Gastrocnemius medialis (tissue), 4 donors: ENCODE measurements at regions not wholly inside any gene's neighbourhood (a gene's known extent, or its start where the extent isn't known, plus 50 kb on each side); places are given as distances from the start of the nearest gene placed in this dataset.

ENCODE experiments used
- ATAC-seq, 2 donors: fragments of 150-250 bp; one replicate each; pipeline ENCODE4 v1.9.1; 2016
- DNase-seq, 2 donors: peaks; one replicate each; pipeline ENCODE4 v3.0.0-alpha.2; 2019
- H3K27ac ChIP-seq, 4 donors: fragments of 200-600 bp; sonication (generic); 1 replicate in 1 of 4; 2 replicates in 3 of 4; pipeline ENCODE4 v1.5.1; 2016 to 2018; ENCODE audit warnings: mild to moderate bottlenecking in 2 of 4, moderate library complexity in 1 of 4
- H3K27me3 ChIP-seq, 3 donors: fragments of 200-600 bp; sonication (generic) in 2 of 3; 1 replicate in 1 of 3; 2 replicates in 2 of 3; pipeline versions ENCODE4 v1.5.1 to v1.6.0; 2016 to 2019; ENCODE audit warnings: mild to moderate bottlenecking in 1 of 3, moderate library complexity in 1 of 3
- H3K36me3 ChIP-seq, 2 donors: fragments of 200-600 bp; sonication (generic) in 1 of 2; one replicate each; pipeline ENCODE4 v1.5.1; 2017 to 2018
- H3K4me1 ChIP-seq, 2 donors: fragments of 200-600 bp; sonication (generic) in 1 of 2; one replicate each; pipeline ENCODE4 v1.5.1; 2016 to 2017; ENCODE audit warnings: mild to moderate bottlenecking in 2 of 2
- H3K4me3 ChIP-seq, 4 donors: fragments of 200-600 bp; sonication (generic) in 3 of 4; 1 replicate in 1 of 4; 2 replicates in 3 of 4; pipeline ENCODE4 v1.5.1; 2016 to 2019; ENCODE audit warnings: mild to moderate bottlenecking in 2 of 4
- H3K9me3 ChIP-seq, 3 donors: fragments of 200-600 bp; sonication (generic) in 2 of 3; 1 replicate in 1 of 3; 2 replicates in 2 of 3; pipeline ENCODE4 v1.5.1; 2016 to 2019
- POLR2A ChIP-seq, 2 donors: fragments of 450-650 bp; IDR thresholded peaks; one replicate each; pipeline ENCODE4 v1.6.1; 2017; ENCODE audit warnings: antibody characterized with exemption in 2 of 2, mild to moderate bottlenecking in 2 of 2, moderate library complexity in 2 of 2
- in situ Hi-C, 4 donors: fragments of 200-750 bp; cut with MboI; loops; one replicate each; pipeline versions ENCODE4 v1.15.0 to v1.8.0; 2017; ENCODE audit warnings: low sequenced_read_pairs in 4 of 4
- intact Hi-C: fragments of 100-400 bp; cut with DNase I; formaldehyde crosslinking; loops from one replicate; pipeline ENCODE4 v1.15.1; 2023; ENCODE audit warnings: low total_unique reads
- TF ChIP-seq, protein P1 (sequence below), 5 experiments: fragments of 450-650 bp in 3 of 5; fragments of 200-600 bp in 2 of 5; sonication (generic) in 2 of 5; IDR thresholded peaks in 4 of 5; conservative IDR thresholded peaks in 1 of 5; 1 replicate in 4 of 5; 2 replicates in 1 of 5; pipeline ENCODE4 v1.5.1; 2016 to 2019; ENCODE audit warnings: antibody characterized with exemption in 5 of 5, mild to moderate bottlenecking in 3 of 5, moderate library complexity in 3 of 5

DNA sequence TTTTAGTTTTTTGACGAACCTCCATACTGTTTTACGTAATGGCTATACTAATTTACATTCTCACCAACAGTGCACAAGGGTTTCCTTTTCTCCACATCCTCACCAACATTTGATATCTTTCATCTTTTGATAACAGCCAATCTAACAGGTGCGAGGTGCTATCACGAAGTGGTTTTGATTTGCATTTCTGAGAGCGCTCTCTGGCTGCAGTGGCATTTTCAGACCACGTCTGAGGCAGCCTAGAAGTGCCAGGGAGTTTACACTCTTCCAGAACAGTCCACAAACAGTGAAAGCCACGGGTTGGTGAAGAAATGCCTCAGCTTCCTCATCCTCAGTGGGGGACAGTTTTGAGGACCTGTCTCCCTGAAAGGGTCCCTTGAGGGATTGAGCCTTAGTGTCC lies 471.0 kb downstream of the BCOR start:
- no peak for DNase-seq
- no peak for TF ChIP-seq POLR2A (IDR thresholded peaks at IDR 0.05)
- TF ChIP-seq, protein P1, sequence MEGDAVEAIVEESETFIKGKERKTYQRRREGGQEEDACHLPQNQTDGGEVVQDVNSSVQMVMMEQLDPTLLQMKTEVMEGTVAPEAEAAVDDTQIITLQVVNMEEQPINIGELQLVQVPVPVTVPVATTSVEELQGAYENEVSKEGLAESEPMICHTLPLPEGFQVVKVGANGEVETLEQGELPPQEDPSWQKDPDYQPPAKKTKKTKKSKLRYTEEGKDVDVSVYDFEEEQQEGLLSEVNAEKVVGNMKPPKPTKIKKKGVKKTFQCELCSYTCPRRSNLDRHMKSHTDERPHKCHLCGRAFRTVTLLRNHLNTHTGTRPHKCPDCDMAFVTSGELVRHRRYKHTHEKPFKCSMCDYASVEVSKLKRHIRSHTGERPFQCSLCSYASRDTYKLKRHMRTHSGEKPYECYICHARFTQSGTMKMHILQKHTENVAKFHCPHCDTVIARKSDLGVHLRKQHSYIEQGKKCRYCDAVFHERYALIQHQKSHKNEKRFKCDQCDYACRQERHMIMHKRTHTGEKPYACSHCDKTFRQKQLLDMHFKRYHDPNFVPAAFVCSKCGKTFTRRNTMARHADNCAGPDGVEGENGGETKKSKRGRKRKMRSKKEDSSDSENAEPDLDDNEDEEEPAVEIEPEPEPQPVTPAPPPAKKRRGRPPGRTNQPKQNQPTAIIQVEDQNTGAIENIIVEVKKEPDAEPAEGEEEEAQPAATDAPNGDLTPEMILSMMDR (IDR thresholded peaks at IDR 0.05 in 4 of 5, conservative IDR thresholded peaks at IDR 0.05 in 1 of 5): no peak
- Histone ChIP-seq H3K4me1 (no peaks in the 10 kb centered on the region), H3K27ac (no peak overlapping the region), H3K36me3 (no peaks in the 10 kb centered on the region), H3K4me3 (no peak overlapping the region), H3K9me3 (peaks cover 0 to 8% (median 0%) of the 10 kb centered on the region in 3 donors), H3K27me3 (peaks cover 0 to 7% (median 0%) of the 10 kb centered on the region in 3 donors)
- in situ Hi-C loops (no loop called here), intact Hi-C loops (no loop called here)
- ATAC-seq: no peak

DNA sequence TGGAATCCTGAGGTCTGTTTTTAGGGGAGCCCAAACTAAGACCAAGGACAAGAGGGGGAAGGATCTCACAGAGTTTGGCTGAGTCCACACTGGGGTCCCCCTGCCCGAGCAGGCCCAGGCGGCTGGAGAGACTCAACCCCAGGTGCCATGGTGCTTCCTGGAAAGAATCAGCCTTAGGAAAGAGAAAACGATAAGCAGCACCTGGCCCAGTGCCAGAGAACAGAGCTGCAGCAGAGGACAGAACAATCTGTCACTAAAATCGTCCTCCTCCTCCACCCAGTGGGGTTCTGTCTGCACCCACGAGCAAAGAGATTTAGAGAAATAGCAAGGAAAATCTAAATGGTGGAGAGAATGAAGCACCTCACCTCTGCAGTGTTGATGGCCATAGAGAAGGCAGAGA lies 470.5 kb downstream of the BCOR start:
- Histone ChIP-seq H3K36me3 (no peaks in the 10 kb centered on the region), H3K9me3 (peaks cover 0 to 8% (median 0%) of the 10 kb centered on the region in 3 donors), H3K27ac (no peak overlapping the region), H3K4me3 (no peak overlapping the region), H3K27me3 (peaks cover 0 to 8% (median 0%) of the 10 kb centered on the region in 3 donors), H3K4me1 (no peaks in the 10 kb centered on the region)
- intact Hi-C loops (no loop called here), in situ Hi-C loops (no loop called here)
- TF ChIP-seq, protein P1 (IDR thresholded peaks at IDR 0.05 in 4 of 5, conservative IDR thresholded peaks at IDR 0.05 in 1 of 5): no peak
- no peak for TF ChIP-seq POLR2A (IDR thresholded peaks at IDR 0.05)
- no peak for DNase-seq
- ATAC-seq: no peak

DNA sequence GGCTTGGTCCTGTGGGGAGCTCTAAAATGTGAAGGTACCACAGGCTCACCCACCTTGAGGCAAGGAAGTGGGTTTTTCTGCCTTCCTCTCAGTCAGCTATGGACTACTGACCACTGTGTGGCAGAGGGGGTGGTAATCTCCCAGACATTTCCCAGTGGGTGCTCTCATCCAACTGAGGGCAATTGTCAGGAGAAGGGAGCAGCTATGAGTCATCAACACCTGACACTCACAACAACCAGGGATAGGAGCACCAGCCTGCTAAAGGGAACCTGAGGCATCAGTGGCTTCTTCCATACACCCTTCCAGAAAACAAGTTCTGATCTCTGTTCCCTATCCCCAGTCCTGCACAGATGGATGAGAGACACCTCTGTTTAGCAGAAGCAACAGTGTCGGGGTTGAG lies 468.8 kb downstream of the BCOR start:
- TF ChIP-seq, protein P1 (IDR thresholded peaks at IDR 0.05 in 4 of 5, conservative IDR thresholded peaks at IDR 0.05 in 1 of 5): no peak
- TF ChIP-seq POLR2A (IDR thresholded peaks at IDR 0.05): no peak
- in situ Hi-C loops: no loop called here
- Histone ChIP-seq H3K27ac (no peak overlapping the region), H3K27me3 (peaks cover 0 to 8% (median 0%) of the 10 kb centered on the region in 3 donors), H3K4me3 (no peak overlapping the region), H3K9me3 (peaks cover 0 to 3% (median 0%) of the 10 kb centered on the region in 3 donors), H3K36me3 (no peaks in the 10 kb centered on the region), H3K4me1 (no peaks in the 10 kb centered on the region)
- ATAC-seq (no peak), DNase-seq (no peak)
- intact Hi-C loops: no loop called here

DNA sequence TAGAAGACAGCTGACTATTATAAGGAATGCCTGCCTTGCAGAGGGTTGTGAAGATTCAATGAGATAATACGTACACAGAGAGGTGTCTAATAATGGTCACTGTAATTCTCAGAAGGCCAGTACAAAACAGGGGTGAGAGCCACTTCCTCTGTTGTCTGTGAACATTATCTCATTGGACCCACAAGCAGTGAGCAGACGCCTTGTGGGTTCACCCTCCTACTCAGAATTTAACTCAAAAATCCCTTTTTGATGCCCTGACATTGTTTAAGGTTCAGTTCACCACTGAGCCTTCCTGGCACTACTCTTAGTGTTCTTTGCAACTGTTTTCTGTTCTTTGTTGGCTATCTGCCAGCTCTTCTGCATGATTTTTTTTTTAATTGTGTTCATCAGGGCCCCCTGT lies 467.4 kb downstream of the BCOR start:
- H3K36me3 ChIP-seq: no peaks in the 10 kb centered on the region

More for the DNA sequence above, 467.4 kb downstream of the BCOR start:
- no peaks in the 10 kb centered on the region for H3K9me3 ChIP-seq
- H3K27ac ChIP-seq: no peak overlapping the region
- no peak for TF ChIP-seq POLR2A (IDR thresholded peaks at IDR 0.05)
- TF ChIP-seq, protein P1 (IDR thresholded peaks at IDR 0.05 in 4 of 5, conservative IDR thresholded peaks at IDR 0.05 in 1 of 5): no peak
- DNase-seq (no peak), ATAC-seq (no peak)
- in situ Hi-C loops (no loop called here), intact Hi-C loops (no loop called here)
- H3K4me3 ChIP-seq: no peak overlapping the region
- H3K4me1 ChIP-seq: no peaks in the 10 kb centered on the region
- peaks cover 0 to 8% (median 0%) of the 10 kb centered on the region in 3 donors for H3K27me3 ChIP-seq
